ENCODE measurements at regions not wholly inside any gene's neighbourhood (a gene's known extent, or its start where the extent isn't known, plus 50 kb on each side); places are given as distances from the start of the nearest gene placed in this dataset.

GRCh38 chr2:14313341-14313740 is 319.2 kb upstream of the LRATD1 start:
- DNase-seq = no peak

GRCh38 chr2:14316594-14316993 is 315.9 kb upstream of the LRATD1 start:
- DNase-seq = no peak

- no peak for DNase-seq
Measured at GRCh38 chr2:14321357-14321756, 311.2 kb upstream of the LRATD1 start.

- no peak for DNase-seq
Measured at GRCh38 chr2:14322306-14322705, 310.2 kb upstream of the LRATD1 start.

GRCh38 chr2:14324308-14324707 is 308.2 kb upstream of the LRATD1 start:
- DNase-seq = no peak

- no peak for DNase-seq
Measured at GRCh38 chr2:14330884-14331283, 301.6 kb upstream of the LRATD1 start.

GRCh38 chr2:14336759-14337382 is 295.6 kb upstream of the LRATD1 start:
- no peak for DNase-seq

- DNase-seq = no peak
Measured at GRCh38 chr2:14340703-14341102, 291.8 kb upstream of the LRATD1 start.

- no peak for DNase-seq
Measured at GRCh38 chr2:14342313-14342712, 290.2 kb upstream of the LRATD1 start.

- DNase-seq = no peak
Measured at GRCh38 chr2:14344355-14344754, 288.2 kb upstream of the LRATD1 start.

- DNase-seq = no peak
Measured at GRCh38 chr2:14348247-14348646, 284.3 kb upstream of the LRATD1 start.

- no peak for DNase-seq
Measured at GRCh38 chr2:14350856-14351255, 281.7 kb upstream of the LRATD1 start.

- no peak for DNase-seq
Measured at GRCh38 chr2:14352067-14352466, 280.4 kb upstream of the LRATD1 start.

- no peak for DNase-seq
Measured at GRCh38 chr2:14354231-14354630, 278.3 kb upstream of the LRATD1 start.

- no peak for DNase-seq
Measured at GRCh38 chr2:14355102-14355501, 277.4 kb upstream of the LRATD1 start.

- DNase-seq = no peak
Measured at GRCh38 chr2:14358339-14358738, 274.2 kb upstream of the LRATD1 start.

- DNase-seq = no peak
Measured at GRCh38 chr2:14358774-14359173, 273.7 kb upstream of the LRATD1 start.

- no peak for DNase-seq
Measured at GRCh38 chr2:14363137-14363536, 269.4 kb upstream of the LRATD1 start.

- DNase-seq = no peak
Measured at GRCh38 chr2:14363976-14364375, 268.5 kb upstream of the LRATD1 start.

- DNase-seq = no peak
Measured at GRCh38 chr2:14364471-14364870, 268.0 kb upstream of the LRATD1 start.

- no peak for DNase-seq
Measured at GRCh38 chr2:14385043-14385442, 247.5 kb upstream of the LRATD1 start.

- DNase-seq = no peak
Measured at GRCh38 chr2:14387332-14387731, 245.2 kb upstream of the LRATD1 start.

GRCh38 chr2:14388724-14389123 is 243.8 kb upstream of the LRATD1 start:
- DNase-seq = no peak

GRCh38 chr2:14396533-14397083 is 235.9 kb upstream of the LRATD1 start:
- no peak for DNase-seq

GRCh38 chr2:14398641-14399040 is 233.9 kb upstream of the LRATD1 start:
- DNase-seq = no peak
